Stimulated activated naive CD4-positive, alpha-beta T cell treated with Interleukin-2 at 50 U/mL for 16 hours (primary cell): ENCODE measurements at regions not wholly inside any gene's neighbourhood (a gene's known extent, or its start where the extent isn't known, plus 50 kb on each side); places are given as distances from the start of the nearest gene placed in this dataset.
"Not testable (repeated sequence)": the region's sequence is repeated elsewhere in the genome, so short reads cannot be mapped to it uniquely, and the experiment has no call there.

ENCODE experiments used
- DNase-seq: peaks from one replicate; lab custom pipeline; 2025; lab: John Stamatoyannopoulos, UW

DNA sequence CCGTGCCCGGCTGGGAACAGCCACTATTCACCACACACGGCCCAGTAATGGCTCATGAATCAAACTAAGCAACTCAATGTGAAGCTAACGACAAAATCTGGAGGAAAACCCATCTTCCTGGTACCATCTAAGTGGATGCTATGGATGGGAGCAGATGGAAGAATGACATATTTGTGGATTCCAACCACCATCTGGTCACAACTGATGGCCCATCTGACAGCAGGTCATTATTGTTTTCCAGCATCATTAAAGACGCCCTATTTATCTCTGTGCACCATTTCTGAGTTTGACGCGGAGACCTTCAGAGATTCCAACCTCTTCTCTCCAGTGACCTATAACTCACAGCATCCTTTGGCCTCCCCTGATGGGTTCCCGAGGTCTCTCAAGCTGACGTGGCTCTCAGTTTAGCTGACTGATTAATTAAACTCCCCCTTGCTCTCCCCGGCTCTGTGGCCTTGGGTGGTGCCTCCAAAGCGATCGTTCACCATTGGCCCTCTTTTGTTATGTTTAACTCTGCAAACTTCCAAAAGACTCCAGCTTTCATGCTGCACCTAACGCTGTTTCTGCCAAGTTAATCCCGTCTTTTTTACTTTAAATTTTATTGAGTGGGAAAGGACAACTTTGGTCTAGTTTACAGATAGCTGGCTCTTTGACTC, 1514.4 kb downstream of the BRD1 start:
- DNase-seq = no peak

DNA sequence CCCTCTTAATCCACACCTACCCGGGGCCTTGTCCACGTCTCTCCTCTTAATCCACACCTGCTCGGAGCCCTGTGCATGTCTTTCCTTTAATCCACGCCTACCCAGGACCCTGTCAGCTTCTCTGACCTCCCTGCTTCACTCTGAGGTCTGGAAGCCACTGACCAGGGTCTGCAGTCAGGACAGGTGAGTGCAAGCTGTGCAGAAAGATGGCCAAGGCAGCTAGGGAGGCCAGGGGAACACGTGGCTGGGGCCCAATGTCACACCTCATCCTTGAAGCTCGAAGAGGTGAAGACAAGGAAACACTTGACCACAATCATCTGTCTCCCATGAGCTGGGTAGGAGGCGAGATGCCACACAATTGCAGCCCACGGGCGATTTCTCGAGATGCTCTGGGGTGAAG, 1516.9 kb downstream of the BRD1 start:
- DNase-seq = no peak

DNA sequence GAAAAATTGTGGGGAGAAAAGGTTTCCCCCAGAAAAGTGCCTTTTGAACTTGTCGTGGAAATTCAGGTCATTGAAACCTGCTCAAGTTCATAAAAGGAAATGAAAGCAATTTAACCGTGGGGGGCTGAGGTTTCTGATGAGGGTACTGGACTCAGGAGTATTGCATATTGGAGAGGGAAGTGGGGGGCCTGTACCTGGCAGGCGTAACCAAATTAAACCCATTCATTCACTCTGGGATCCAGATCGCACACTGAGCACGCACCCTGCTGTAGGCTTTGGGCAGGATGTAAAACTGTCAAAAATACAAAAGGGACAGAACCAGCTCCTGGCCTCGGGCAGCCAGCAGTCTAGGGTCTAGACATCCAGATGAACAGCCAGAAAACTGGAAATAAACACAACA, 1517.4 kb downstream of the BRD1 start:
- DNase-seq = no peak

DNA sequence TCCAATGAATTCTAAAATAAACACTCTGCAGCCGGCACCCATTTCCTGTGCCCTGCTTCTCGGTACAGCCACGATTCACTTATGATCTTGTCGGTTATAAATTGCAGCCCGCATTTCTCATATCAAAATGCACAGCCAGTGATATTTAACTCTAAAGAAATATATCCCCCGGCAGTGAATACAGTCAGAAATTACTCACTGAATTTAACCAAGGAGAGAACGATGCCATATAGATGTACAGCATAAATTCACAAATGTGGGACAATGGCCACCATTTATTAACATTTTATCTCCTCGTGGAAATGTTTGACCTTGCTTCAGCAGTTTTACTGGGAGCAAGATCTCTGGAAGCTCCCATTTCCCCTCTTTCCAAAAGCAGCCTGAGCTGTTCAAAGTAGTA, 1517.8 kb downstream of the BRD1 start:
- no peak for DNase-seq

DNA sequence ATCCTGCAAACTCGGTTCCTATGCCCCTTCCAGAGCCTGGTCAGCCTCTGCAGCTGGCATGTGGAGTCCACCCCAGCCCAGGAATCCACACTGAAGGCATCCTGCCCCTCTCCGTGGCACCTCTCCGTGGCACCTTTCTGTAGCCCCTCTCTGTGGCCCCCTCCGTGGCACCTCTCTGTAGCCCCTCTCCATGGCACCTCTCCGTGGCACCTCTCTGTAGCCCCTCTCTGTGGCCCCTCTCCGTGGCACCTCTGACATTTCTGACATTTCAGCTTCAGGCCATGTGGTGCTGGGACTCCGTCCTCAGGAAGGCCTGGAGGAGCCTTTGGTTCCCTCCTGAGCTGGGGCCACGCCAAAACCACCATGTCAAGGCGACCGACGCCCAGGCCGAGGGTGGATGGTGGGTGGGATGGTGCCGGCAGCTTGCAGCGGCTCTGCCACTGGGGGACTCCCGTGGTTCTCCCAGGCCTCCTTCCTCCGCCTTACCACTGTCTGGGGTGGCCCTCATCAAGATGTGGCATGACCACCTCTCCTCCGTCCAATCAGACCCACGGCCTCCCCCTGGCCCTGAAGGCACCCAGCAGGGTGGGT, 1518.5 kb downstream of the BRD1 start:
- no peak for DNase-seq

DNA sequence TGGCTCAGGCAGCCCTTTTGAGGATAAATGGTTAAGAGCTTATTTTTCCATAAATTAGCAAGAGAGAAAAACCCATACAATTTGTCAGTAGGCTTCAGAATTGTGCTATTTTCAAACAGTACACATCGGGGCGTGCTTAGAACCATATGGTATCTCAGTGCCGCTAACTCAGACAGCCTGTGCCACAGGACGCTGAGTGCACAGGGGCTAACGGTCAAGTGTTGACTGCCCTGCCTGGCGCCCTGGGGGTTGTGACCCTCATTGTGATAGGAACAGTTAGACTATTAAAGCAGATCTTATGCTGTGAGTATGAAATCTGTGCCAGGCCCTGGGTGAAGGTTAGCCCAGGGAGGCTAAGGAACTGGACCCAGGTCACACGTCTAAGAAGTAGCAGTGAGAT, 1519.7 kb downstream of the BRD1 start:
- no peak for DNase-seq

DNA sequence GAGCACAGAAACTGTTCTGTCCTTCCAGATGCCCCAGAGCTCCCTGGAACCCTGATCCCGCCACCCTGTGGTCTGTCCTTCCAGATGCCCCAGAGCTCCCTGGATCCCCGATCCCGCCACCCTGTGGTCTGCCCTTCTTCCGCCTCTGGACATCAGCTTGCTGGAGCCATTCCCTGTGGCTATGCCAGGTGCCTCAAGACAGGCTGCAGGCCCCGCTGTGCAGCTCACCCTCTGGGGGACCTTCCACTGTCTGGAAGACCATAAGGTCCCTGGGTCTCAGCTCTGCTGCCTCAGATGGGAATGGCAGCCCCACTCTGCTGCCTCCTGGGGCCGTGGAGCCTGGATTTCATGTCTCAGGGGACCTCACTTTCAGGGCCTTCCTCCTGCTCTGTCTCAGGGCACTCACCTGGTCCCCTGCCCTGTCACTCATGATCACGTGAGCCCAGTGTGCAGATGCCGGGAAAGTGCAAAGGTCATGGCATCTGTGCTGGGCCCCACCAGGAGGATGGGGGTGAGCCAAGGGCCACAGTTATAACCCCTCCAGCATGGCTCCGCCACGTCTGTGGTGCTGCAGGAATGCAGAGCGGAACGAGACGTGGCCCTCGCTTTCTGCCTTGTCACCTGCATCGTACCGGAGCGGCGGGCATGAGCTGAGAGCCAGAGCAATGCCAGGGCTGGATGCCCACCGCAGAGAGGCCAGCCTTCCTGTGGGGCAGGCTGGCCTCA, 1520.7 kb downstream of the BRD1 start:
- no peak for DNase-seq

DNA sequence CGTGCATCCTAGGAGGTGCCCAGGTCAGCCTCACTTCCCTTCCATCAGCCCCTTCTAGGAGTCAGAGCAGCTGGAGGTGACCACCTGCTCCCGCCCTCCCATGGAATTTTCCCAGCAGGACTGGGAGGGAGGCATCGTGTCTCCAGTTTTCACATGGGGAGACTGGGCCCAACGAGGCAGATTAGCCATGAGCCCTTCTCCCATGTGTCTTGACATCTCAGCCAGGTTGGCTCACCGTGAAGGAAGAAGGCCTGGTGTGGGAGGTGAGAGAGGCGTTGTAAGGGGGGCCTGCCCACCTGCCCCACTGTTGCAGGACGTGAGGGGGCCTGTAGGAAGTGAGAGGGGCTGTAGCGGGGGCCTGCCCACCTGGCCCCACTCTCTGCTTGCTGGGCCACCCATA, 1521.4 kb downstream of the BRD1 start:
- no peak for DNase-seq

DNA sequence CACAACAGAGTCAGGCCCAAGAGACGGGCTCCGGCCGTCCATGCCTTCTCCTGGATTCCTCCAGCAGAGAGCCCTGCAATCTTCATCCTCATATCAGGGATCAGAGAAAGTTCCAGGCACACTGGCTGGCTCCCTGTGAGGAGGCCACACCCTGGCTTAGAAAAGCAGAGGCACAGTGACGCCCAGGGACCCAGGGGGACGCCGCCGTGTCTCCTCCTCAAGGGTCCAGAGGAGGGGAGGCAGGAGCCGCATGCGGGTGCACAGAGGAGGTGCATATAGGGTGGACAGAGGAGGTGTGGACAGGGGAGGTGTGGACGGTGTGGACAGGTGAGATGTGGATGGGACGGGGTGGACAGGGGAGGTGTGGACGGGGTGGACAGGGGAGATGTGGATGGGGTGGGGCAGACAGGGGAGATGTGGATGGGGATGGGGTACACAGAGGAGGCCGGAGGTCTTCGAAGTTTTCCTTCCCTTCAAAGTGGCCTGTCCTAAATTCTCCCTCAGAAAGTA, 1521.9 kb downstream of the BRD1 start:
- DNase-seq = no peak

DNA sequence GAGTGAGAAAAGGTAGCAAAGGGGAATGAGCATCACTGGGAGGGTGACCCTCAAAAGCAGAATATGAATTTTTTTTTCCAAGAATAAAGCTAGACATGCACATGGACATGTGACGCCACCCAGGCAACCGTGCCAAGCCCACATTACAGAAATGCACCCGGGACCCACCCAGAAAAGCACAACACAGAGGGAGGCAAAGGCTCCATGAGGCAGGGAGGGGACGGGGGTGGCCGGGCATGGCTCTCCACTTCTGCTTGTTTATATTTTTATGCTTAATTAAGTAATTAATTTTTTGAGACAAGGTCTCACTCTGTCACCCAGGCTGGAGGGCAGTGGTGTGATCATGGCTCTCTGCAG, 1524.3 kb downstream of the BRD1 start:
- DNase-seq = no peak

DNA sequence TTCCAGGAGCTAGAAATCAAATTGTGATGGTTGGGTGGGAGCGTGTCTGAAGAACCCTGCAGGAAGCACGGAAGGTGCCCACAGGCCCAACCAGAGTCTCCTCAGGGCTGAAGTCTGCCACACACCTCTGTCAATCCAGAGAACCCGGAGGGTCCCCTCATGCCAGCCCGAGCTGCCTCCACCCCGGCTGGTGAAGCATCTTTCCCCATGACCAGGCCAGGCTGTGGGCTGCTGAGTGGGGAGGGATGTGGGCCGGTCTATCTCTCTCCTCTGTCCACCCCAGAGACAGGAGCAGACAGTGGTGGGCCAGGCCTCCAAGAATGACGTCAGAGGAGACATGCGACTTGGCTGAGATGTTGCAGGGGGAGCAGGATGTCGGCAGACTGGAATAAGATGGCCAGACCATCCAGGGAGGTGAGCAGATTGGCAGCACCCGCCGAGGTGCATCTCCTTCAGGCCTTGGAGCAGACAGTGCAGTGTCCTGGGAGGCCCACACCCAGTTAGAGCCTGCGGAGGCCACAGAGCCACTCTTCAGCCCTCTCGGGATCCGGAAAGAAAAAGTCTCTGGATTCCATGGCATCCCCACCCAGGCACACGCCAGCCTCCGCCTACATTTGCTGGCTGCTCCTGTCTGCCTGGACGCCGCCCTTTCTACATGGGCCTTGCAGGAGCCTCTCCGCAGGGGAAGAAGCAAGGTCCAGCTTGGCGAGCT, 1524.9 kb downstream of the BRD1 start:
- no peak for DNase-seq

DNA sequence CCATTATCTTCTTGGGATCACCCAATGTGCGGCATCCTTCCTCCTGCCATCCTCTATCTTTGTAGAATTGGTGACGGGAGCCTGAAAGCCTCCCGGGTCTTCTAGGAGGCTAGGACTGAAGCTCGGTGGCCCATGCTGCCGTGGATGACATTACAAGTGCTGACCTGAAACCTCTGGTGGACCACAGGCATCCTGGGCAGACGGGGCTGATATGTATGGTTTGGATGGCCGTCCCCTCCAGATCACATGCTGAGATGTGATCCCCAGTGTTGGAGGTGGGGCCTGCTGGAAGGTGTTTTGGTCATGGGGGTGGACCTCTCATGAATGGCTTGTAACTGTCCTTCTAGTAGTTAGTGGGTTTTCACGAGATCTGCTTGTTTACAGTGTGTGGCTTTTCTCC, 1525.8 kb downstream of the BRD1 start:
- no peak for DNase-seq

DNA sequence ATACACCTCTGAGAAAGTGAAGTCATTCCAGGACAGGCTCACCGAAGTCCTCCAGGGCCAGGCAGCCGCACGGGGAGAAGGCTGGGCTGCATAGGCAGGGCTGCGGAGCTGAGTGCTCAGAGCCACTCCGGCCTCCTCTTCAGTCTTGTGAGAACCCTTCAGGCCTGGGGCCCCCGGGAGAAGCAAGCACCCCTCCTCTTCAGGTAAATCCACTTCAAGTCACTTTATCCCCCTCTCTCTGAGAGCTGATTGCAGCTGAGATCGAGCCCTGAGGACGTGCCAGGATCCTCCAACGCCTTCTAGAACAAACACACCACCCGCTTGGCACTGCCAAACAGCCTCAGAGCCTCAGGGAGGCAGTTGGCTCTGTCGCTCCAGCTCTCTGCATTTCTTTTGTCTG, 1526.3 kb downstream of the BRD1 start:
- DNase-seq = no peak

DNA sequence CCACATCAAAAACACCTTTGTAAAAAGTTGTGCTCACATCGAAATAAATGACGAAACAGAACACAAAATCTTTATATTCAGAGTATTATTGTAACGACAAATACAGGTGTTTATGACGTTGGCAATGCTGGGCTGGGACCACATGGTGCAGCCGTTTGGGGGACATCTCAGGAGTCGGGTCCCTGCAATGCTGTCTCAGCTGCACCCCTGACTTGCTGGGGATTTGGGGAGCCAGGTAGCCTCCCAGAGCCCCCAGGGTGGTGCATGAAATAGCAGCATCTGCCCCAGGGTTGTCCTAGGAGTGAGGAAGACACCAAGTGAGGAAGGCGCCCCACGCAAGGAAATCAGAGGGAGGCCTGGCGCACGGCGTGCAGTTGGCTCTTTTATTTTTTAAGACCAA, 1526.8 kb downstream of the BRD1 start:
- no peak for DNase-seq

DNA sequence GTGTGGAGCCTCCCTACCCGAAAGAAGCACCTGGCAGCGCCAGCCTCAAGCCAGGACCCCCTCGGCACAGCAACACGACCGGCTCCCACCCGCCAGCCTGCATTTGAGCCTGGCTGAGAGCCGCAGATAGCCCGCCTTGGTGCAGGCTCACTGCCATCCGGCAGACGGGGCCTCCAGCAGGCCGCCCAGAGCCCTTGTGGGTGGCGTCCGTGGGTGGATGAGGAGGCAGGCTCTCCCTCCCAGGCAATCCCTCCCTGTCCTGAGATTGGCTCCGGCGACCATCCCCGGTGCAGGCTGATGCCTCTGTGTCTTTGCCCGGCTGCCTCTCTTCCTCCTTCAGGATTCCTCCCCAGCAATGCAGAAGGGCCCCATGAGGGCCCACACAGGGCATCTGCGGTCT, 1527.9 kb downstream of the BRD1 start:
- no peak for DNase-seq

DNA sequence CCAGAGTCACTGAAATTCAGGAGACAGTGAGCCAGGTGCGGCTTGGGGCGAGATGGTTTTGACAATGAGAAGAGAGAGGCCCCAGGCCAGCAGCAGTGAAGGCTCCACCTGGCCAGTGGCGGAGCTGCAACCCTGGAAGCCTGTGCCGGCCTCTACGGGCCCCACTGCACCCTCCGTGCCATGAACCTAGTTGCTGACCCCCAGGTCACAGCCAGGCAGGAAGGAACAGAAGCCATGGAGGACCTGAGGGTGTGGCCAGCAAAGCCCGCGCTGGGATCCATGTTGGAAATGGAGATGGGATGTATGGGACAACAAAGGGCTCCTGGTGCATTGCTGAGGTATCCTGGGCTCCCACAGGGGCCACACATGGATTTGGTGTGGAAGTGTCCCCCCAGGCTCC, 1528.5 kb downstream of the BRD1 start:
- no peak for DNase-seq

DNA sequence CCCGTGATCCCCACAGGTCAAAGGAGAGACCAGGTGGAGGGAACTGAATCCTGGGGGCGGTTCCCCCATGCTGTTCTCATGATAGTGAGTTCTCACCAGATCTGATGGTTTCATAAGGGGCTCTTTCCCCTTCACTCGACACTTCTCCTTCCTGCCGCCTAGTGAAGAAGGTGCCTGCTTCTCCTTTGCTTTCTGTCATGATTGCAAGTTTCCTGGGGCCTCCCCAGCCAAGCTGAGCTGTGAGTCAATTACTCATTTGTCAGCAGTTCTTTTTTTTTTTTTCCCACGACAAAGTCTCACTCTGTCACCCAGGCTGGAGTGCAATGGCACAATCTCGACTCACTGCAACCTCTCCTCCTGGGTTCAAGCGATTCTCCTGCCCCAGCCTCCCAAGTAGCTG, 1530.4 kb downstream of the BRD1 start:
- DNase-seq = no peak

DNA sequence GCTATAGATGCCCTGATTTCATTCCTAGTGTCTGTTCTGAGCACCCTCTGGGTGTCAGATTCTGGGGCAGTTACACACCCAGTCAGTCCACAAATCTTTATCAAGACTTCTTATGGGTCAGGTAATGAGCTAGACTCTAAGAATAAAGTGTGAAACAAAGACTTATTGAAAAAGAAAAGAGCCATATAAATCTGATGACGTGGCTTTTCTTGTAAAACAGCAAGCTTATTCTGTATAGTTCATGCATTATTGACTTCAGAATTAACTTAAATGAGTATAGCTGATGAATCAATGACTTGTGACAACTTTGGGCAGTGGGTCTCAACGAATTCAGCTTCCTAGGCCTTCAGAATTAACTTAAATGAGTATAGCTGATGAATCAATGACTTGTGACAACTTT, 1527.5 kb downstream of the TBC1D22A start:
- not testable (repeated sequence) for DNase-seq

DNA sequence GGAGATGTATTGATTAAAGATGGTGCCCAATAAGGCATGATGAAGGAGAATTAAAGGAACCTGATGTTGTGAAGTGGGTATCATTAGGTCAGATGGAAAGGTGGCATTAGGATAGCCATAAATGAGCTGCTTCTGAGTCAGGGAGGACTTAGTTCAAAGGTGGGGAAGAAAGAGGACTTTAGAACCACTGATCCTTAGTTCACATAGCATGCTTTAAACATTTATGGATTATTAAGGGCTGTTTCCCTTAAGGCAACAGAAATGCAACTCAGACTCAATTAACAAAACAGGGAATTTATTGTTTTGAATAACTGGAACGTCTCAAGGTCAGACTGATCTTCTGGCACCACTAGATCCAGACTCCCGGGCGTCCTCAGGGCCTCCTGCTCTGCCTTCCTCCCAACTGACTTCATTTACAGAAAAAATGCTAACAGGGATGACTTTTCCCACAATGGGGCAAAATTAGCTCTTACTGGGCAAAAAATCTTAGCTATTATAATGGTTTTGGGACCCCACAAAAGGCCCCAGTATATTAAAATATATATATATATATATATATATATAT, 1526.0 kb downstream of the TBC1D22A start:
- DNase-seq = no peak

DNA sequence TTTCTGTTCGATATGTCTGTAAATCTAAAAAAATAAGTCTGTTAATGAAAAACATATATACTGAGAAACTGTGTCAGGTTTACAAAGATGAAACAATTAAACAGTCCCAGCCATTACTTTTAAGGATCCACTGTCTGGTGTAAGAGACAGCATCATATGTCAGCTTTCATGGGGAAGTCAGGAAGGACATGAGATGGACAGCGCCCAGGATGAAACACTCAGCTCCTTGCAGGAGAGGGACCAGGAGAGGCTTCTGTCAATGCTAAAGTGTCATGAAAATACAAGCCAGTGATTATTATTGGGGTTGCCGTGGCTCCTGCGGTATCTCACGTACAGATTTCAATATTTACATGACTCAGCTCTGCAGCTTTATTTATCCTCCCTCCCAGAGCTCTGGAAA, 1524.6 kb downstream of the TBC1D22A start:
- DNase-seq = no peak

DNA sequence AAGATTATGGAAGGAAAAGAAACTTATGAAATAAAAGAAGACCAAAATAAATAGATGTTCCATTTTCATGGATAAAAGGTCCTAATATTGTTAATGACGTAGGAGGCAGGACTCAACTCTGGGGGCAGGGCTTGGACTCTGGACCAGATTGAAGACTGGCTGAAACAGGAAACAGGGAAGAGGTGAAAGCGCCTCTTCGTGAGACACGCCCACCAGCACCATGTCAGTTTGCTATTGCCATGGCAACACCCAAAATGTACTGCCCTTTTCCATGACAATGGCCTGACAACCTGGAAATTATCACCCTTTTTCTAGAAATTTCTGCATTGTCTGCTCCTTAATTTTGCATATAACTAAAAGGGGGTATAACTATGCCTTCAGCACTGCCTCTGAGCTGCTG, 1522.2 kb downstream of the TBC1D22A start:
- no peak for DNase-seq

DNA sequence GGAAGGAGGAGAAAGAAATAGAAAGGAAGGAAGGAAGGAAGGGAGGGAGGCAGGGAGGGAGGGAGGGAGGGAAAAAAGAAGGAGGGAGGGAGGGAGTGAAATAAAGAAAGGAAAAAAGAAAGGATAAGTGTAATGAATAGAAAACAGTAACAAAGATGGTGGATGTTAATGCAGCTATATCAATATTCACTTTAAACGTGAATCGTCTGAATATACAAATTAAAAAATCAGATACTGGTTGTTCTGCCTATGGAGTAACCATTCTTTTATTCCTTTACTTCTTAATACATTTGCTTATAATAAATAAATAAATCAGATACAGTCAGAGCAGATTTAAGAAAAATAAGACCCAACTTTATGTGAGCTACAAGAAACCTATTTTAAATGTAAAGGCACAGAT, 1520.4 kb downstream of the TBC1D22A start:
- no peak for DNase-seq

DNA sequence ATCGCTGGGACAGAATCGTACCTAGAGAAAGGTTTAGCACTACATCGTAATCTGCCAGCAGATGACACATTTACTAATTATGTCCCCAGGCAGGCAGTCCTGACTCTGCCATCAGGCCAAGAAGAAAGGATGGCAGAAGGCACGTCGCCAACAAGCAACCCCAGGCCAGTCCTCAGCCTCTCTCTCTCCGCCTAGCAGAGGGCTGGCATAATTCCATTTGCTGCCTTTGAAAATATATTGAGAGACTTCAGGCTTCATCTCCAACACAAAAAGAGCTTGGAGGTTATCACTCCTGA, 1517.0 kb downstream of the TBC1D22A start:
- no peak for DNase-seq
